ENCODE measurements at regions not wholly inside any gene's neighbourhood (a gene's known extent, or its start where the extent isn't known, plus 50 kb on each side); places are given as distances from the start of the nearest gene placed in this dataset.
A peak's percentile ranks its signal among the peaks of the same experiment; 100 is the strongest.

- Mint-ChIP-seq H3K4me1 (peaks cover 72% of the 10 kb centered on the region), H3K36me3 (ENCODE audit: low read depth) (peaks cover 51% of the 10 kb centered on the region), H3K4me3 (peak overlapping the region; percentile 65), H3K27ac (peak overlapping the region; percentile 80), H3K9me3 (peaks cover 18% of the 10 kb centered on the region), H3K27me3 (peaks cover 11% of the 10 kb centered on the region)
- peak; percentile 62 for DNase-seq
- POLR2A ChIA-PET, result interaction anchor here (0.7 to 3.5 kb wide), 12 partner anchors 8 to 175 kb away, joined by 3 to 20 read pairs (median 4); partner anchors contain the start of gene AOAH
- CTCF ChIA-PET, result interaction anchor here (1.1 to 1.5 kb wide), 4 partner anchors 11 to 107 kb away, joined by 3 to 4 read pairs (median 3); partner anchors contain the start of gene AOAH
Measured at GRCh38 chr7:36777062-36777461, 52.8 kb upstream of the AOAH start.

GRCh38 chr7:36775676-36776075 is 51.4 kb upstream of the AOAH start:
- H3K27ac Mint-ChIP-seq, result no peak overlapping the region
- ChIA-PET POLR2A (interaction anchor here (2.3 to 3.5 kb wide), 2 partner anchors 10 to 51 kb away, joined by 6 to 11 read pairs; partner anchors contain the start of gene AOAH), CTCF (interaction anchor here (1.2 to 1.3 kb wide), 2 partner anchors 52 to 106 kb away, joined by 3 read pairs; partner anchors contain the start of gene AOAH)
- peaks cover 44% of the 10 kb centered on the region for H3K36me3 Mint-ChIP-seq (ENCODE audit: low read depth)
- H3K4me1 Mint-ChIP-seq, result peaks cover 58% of the 10 kb centered on the region
- H3K4me3 Mint-ChIP-seq, result no peak overlapping the region
- DNase-seq, result no peak
- H3K9me3 Mint-ChIP-seq, result peaks cover 17% of the 10 kb centered on the region
- H3K27me3 Mint-ChIP-seq, result peaks cover 11% of the 10 kb centered on the region

GRCh38 chr7:36775061-36775620 is 50.8 kb upstream of the AOAH start:
- Mint-ChIP-seq H3K9me3 (peaks cover 15% of the 10 kb centered on the region), H3K27ac (no peak overlapping the region), H3K4me3 (no peak overlapping the region), H3K36me3 (ENCODE audit: low read depth) (peaks cover 39% of the 10 kb centered on the region), H3K4me1 (peaks cover 53% of the 10 kb centered on the region), H3K27me3 (peaks cover 11% of the 10 kb centered on the region)
- CTCF ChIA-PET, result interaction anchor here (1.2 kb wide), 1 partner anchor 51 kb away, joined by 3 read pairs; the partner anchor contains the start of gene AOAH
- POLR2A ChIA-PET, result interaction anchor here (0.8 to 3.5 kb wide), 3 partner anchors 10 to 51 kb away, joined by 3 to 11 read pairs (median 6); partner anchors contain the start of gene AOAH
- no peak for DNase-seq

All from activated CD4-positive, alpha-beta memory T cell treated with anti-CD3 and anti-CD28 coated beads, Interleukin-2, amount 10 ng/mL, durations not matched to agents 7 days and 5 days (primary cell).